Renal cortex interstitium (tissue), 11 donors: ENCODE measurements at regions not wholly inside any gene's neighbourhood (a gene's known extent, or its start where the extent isn't known, plus 50 kb on each side); places are given as distances from the start of the nearest gene placed in this dataset.
A peak's percentile ranks its signal among the peaks of the same experiment; 100 is the strongest.

ENCODE experiments used
- DNase-seq, 11 donors: peaks; one replicate each; pipeline ENCODE4 v3.0.0-alpha.2; 2013; ENCODE audit warnings: low read depth in 9 of 11, low spot score in 4 of 11; ENCODE audit errors: extremely low read depth in 1 of 11

DNA sequence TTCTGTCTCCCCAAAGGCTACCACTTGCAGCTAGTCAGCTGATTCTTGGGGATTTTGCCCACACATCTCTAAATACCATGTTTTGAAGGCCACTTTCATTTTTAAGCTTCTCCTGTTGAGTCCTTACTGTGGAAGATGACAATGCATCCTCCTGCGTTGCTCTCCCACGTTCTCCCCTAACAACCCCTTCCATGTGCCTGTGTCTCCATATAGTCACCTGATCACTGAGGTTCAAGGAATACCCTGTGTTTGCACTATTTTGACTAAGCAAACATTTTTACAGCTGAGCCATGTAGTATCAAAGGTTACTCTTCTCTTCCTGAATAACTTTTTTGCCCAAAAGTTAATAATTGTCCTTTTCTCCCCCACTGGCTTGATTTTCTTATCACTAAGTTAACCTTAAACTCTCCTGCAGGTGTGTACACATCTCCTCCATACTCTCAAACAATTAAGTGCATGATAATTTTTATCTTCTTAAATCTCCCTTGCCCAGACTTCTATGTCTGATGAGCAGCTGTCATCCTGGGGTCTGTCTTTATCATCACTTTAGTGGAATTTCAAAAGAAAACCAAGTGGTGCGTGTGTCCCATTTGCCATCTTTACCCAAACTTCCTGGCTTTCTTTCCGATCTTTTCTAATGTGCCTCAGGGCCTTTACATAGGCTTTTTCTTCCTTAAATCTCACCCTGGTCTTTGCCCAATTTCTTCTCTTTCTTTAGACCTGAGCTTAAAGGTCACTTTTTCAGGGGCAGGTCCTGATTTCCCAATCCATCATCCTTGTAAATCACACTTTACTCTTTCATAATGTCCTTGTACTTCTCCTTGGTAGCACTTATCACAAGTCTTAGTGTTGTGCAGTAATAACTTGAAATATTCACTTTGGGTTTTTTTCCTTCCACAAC, 85.2 kb upstream of the SPATS2L start:
- peak in 1 of 11 donors; percentile 31 for DNase-seq

DNA sequence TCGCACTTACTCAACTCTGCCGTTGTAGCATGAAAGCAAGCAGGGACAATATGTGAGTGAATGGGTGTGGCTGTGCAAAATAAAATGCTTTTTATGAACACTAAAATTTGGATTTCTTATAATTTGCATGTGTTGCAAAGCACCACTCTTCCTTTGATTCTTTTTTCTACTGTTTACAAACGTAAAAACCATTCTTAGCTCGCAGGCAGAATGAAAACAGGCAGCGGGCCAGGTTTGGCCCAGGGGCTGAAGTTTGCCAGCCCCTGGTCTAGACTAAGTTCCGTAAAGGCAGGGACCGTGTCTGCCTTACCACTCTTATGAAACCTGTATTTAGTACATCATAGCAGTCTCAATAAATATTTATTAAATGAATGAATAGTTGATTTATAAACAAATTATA, 83.7 kb upstream of the SPATS2L start:
- no peak for DNase-seq

DNA sequence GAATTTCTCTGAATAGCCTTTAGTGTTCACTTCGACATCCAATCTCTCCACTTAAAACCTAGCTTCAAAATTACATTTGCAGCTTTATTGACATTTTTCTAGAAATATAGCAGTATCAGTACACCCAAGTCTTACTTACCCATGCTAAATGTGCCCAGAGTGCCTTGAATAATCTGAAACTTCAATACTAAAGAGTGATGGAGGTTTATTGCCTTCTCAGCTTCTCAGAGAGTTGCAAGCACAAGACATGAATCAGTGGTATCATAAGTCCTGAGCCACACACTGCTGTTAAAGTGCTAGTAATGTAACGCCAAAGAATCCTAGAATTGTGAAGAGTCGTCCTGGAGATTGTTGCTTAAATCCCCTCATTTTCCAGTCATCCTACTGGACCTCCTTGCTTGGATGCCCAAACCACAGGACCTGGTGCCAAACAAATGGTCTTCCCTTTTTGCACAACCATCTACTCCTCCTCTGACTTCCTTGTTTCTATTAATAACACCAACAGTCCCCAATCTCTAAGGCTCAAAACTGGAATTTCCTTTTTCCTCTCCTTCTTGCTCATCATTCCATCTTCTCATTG, 83.2 kb upstream of the SPATS2L start:
- DNase-seq: no peak

DNA sequence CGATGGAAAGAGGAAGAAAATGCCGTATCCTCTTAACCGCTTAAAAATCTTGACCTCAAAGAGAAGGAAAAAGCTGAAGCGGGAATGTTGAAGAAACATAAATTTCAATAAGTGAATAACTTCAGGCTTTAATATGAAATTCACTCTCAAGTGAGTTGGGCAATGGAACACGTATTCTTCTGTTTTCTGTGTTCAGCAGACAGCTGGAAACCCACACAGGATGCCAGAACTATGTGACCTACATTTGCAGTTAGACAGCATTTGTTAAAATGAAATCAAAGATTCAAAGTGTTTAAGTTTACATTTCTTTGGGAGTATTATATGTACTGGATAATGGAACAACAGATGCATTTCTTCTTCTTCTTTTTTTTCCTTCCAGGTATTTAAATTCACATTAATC, 80.5 kb upstream of the SPATS2L start:
- DNase-seq: no peak

DNA sequence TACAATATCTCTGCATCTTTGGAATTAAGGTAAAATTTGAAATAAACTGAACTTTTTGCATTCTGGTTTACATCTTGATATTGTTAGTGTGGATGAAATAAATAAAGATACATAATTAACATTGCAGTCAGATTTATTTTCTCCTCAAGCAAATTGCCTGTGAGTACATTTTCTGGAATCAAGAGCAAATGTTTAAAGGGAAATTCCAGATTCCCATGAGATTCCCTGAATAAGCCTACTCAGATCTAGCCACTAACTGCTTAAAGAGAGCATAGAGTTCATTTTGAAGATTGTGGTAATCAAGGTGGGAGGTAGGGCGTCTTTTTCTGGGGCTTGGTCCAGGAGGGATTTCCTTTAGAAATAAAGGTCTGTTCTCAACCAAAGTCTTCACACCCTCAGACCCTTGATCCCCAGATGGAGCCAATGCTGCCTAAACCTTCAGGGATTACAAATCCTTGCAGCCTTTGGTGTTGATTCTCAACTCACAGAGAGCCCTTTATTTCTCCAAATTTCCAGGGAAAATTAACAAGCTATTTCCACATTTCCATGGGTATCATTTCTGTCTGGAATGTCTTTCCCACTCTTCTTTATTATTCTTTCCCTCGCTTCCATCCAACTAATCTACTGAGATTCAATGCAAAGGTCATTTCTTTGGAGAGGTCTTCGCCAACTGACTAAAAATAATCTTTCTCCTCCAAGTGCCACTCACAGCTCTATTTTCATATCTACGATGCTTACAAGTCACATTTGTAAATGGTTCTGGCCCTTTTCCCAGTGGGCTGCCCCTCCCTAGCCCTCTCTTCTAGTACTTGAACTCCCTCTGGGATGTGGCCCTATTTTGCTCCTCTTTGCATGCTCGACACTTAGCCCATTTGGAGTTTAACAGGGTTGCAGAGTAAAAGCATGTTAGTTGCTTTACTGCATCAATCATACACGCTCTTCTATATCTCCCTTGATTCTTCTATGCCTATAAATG, 79.8 kb upstream of the SPATS2L start:
- DNase-seq: no peak

DNA sequence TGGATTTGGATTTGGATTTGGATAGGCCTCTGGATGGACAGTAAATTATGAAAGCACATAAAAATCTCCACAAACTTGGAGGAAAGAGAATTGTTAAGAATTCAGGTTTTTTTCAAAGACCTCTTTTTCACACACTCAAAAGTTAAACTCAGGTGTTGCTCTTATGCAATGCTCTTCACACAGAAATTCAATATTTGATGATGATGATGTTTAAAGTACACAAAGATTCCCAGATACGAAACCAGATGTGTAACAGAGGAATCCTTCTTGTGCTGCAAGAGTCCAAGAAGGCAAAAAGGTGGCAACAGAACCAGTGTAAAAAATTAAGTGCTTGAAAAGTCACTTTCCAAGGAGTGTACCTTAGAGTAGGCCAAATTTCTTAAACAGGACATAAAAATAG, 75.8 kb upstream of the SPATS2L start:
- DNase-seq: no peak

DNA sequence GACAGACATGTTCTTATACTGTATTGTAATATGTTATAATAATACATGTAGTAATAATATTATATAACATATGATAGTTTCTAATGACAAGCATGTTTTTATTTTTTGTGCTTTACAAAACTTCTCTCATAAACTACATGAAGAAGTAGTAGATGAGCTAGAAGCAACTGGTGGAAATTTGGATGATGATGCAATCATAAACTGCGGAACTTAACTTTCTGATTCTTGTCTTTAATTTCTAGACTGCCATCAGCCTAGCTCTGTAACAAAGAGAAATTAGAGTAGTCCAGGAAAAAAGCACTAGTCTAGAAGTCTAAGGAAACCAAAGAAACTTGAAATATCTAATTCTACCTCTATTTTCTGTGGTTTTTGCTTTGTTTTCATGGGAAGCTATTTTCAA, 71.0 kb upstream of the SPATS2L start:
- no peak for DNase-seq

DNA sequence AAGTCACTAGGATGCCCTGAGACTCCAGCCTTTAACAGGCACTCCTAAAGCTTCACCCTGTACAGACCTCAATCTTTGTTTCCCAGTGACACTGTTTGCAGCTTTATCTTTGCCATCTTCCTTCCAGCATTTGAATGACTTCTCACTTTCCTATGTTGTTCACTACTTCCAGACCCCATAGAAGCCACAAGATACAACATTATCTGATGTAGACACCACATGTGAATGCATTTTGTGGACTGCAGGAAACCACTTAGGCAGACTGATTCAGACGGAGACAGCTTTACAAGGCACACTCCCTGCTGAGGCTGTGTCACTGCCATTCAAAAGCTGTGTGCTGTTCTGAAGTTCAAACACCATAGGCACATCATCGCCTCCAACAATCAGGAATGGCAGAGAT, 67.3 kb upstream of the SPATS2L start:
- no peak for DNase-seq

DNA sequence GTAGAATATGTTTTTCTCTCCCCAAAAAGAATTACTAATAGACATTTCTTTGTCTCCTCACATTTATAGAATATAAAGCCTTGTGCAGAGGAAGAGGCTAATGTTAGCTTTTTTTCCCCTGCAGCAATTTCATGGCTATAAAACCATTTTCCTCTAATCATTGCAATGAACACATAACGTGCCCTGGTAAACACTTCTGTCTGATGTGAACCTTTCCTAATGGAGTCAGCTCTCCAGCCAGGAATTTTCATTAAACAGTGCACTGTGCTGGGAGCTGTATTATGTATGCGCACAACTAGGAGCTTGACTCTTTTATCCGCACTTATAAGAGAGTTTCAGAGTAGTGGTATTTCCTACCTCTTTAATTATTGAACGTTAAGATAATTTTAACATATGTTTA, 63.9 kb upstream of the SPATS2L start:
- DNase-seq: no peak

DNA sequence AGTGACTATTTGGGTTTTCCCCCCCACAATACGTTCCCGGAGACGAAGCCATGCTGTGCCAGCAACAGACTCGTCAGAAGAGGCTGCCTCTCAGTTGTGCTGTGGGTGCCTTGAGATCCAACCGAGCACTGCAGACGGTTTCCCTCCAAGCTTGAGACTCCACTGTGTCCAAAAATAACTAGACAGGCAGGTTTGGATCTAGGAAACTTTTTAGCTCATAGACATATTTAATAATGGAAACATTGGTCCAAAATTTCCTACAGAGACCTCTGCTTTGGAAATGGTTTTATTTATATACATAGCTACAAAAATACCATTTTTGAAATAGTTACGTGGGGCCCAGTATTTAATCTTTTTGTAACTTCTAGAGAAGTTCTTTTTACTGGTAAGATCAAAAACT, 63.1 kb upstream of the SPATS2L start:
- DNase-seq: no peak

DNA sequence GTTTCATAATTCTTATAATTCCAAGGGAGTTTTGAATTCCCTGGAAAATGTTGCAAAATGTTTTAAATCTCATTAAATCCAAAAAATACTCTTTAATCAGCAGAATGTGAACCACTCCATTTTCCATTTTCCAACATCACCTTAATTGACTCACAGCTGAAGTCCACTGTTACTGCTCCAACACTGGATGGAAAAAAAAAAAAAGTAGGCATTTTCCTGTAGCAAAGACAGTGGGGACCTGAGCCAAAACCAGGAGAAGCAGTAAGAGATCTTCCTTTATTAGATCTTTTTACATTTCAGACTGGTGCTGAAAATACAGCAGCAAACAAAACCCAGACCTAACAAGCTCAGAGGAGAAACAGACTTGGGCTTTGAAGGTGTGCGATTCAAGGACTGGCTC, 62.4 kb upstream of the SPATS2L start:
- DNase-seq: no peak

DNA sequence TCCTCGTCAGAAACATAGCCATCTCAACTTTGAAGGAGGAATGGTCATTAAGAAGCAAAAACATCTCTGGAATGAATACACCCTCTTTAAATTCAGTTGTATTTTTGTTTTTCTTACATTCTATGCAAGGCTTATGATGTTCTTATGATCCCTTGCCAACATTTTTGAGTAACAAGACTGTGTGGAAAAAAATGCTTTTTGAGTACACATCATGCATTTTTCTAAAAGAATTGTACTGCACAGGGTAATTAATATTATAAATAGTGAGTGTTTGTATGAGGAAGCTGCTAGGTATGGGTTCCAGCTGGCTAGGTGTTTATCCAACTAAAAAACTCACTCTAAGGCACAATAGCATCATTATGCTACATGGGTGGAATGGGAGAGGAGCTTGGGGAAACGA, 59.0 kb upstream of the SPATS2L start:
- DNase-seq: no peak

DNA sequence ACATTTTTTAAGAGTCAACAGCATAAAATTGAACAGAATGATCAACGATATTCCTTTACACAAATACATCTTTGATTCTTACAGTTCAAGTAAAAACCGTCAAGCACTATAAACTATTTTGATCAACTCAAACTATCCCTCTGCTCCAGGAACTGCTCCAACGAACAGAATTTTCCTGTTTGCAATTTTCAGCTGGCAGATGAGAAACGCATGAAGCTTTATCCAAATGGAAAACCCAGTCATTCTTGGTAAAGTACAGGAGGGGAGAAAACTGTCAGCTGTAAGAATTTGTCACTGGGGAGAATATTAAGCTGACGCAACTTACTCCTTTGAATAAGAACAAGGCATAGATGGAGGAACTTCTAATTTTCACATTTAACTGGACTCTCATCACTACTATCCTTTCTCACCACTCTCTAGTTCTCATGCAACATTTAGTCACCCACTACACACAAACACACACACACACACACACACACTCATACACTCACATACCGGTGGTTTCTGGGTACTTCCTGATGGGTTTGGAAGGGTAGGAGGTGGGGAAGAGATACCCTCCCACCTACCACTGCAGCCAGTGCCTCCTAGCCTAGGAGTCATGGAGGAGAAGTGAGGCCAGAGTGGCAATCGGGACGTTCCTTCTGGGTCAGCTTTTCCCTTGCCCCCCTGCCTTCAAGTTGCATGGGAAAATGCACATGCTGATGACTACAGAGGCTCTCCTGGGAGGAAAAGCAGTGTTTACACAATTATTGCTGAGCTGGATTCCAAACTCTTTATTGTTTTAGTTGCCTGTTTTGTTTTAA, 54.0 kb upstream of the SPATS2L start:
- no peak for DNase-seq

DNA sequence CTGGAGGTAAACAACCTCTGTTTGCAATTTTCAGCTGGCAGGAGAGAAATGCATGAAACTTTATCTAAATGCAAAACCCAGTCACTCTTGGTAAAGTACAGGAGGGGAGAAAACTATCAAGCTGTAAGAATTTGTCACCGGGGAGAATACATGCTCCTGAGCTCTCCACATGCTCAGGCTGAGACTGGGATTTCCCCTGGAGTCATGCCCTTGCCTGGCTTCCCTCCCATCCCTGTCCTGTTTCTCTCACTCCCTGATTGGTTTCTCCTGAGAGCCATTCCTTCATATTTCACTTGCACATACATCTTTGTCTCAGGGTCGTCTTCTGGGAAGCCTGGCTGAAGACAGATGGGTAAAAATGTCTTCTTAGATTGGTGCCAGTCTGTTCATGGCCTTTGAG, 52.9 kb upstream of the SPATS2L start:
- DNase-seq: no peak

DNA sequence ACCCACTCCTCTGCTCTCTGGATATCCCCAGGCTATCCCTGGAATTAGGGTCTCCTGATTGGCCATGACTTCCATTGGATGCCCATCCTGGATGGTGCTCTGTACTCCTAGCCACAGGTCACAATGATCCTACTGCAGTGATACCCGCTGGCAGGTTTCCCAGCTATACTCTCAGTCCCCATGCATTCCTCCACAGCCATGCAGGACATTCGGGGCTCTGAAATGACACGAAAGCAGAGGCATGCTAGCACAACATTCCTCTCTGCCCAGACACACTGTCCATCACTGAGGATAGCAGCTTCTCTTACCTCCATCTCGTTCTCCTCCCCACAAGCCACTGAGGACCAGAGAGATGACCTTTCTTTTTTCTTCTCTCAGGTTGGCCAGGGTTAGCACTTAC, 51.7 kb upstream of the SPATS2L start:
- DNase-seq: no peak

DNA sequence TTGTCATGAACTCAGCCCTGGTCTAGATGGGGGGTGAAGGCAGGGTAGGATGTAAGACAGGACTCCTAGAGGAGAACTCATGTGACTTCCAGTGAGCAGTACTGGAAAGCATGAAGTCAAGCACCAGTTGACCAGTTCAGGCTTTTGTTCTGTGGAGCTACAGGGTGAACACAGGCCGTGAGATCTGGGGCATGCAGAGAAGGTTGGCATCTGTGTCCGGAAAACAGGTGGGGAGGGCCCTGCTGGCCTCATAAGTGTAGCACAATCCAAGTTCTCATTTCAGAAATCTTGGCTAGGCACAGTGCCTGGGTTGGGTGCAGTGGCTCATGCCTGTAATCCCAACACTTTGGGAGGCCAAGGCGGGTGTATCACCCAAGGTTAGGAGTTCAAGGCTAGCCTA, 50.9 kb upstream of the SPATS2L start:
- no peak for DNase-seq
